Kidney epithelial cell (primary cell): ENCODE measurements at regions not wholly inside any gene's neighbourhood (a gene's known extent, or its start where the extent isn't known, plus 50 kb on each side); places are given as distances from the start of the nearest gene placed in this dataset.

Experiments
- DNase-seq: peaks from one replicate; pipeline ENCODE4 v3.0.0-alpha.2; 2010; ENCODE audit warnings: low read depth
- H3K27me3 ChIP-seq: 2 replicates; pipeline ENCODE4 v1.6.0; 2011; ENCODE audit warnings: low read length; ENCODE audit not compliant: control insufficient read depth, insufficient read depth
- H3K36me3 ChIP-seq: 2 replicates; pipeline ENCODE4 v1.5.1; 2011; ENCODE audit warnings: low read length; ENCODE audit not compliant: control insufficient read depth, insufficient read depth
- H3K4me3 ChIP-seq: 2 replicates; pipeline ENCODE4 v1.5.1; 2011; ENCODE audit warnings: low read depth, mild to moderate bottlenecking, control low read depth, low read length
- CTCF ChIP-seq: IDR thresholded peaks from 2 replicates; pipeline ENCODE4 v1.5.1; 2011; ENCODE audit warnings: mild to moderate bottlenecking, moderate library complexity, low read length, control low read depth, inconsistent platforms; ENCODE audit not compliant: insufficient read depth, poor library complexity, severe bottlenecking

- DNase-seq: no peak
- Histone ChIP-seq H3K27me3 (peaks cover 17% of the 10 kb centered on the region), H3K4me3 (no peak overlapping the region), H3K36me3 (no peaks in the 10 kb centered on the region)
- TF ChIP-seq CTCF: no peak
Observed at GRCh38 chr16:87127061-87127765, 190.0 kb downstream of the C16orf95 start.

GRCh38 chr16:87127766-87128147, 189.4 kb downstream of the C16orf95 start:
- no peak for TF ChIP-seq CTCF
- no peak overlapping the region for H3K4me3 ChIP-seq
- DNase-seq: no peak
- H3K27me3 ChIP-seq: peaks cover 17% of the 10 kb centered on the region
- H3K36me3 ChIP-seq: no peaks in the 10 kb centered on the region

- H3K27me3 ChIP-seq: peaks cover 16% of the 10 kb centered on the region
- H3K4me3 ChIP-seq: no peak overlapping the region
- DNase-seq: peak; percentile 19
- no peaks in the 10 kb centered on the region for H3K36me3 ChIP-seq
- no peak for TF ChIP-seq CTCF
Observed at GRCh38 chr16:87129771-87130170, 187.4 kb downstream of the C16orf95 start.

DNA sequence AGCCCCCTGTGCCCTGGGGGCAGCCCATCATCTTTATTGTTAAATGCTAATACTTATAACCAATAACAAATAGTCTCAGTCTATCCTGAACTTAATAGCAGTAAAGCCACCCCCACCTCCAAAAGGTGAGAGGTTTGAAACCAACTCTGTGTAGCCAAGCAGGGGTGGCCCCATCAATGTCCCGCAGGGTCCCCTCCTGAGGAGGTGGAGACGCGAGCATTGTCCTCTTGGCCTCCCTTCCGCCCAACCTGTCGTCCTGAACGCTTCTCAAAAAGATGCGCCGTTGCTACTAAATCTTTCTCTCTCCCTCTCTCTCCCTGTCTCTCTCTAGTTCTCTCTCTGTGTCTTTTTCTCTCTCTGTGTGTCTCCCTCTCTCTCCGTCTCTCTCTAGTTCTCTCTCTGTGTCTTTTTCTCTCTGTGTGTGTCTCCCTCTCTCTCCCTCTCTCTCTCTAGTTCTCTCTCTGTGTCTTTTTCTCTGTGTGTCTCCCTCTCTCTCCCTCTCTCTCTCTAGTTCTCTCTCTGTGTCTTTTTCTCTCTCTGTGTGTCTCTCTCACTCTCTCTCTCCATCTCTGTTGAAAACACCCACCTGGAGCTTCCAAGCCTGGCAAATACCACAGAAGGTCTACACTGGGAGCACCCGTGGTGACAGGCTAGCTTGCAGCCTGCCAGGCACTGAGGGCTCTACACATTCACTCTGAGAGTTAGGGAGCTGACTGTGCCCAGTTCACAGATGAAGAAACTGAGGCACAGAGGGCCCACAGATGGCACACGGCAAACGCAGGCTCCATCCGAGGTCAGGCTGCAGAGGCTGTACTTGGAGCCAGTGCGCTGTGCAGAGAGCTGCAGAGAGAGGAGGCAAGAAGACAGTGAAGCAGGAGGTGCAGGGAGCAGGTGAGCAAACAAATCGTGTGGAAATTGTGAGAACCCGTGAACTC, 185.9 kb downstream of the C16orf95 start:
- Histone ChIP-seq H3K36me3 (no peaks in the 10 kb centered on the region), H3K27me3 (peaks cover 15% of the 10 kb centered on the region), H3K4me3 (no peak overlapping the region)
- DNase-seq: no peak
- TF ChIP-seq CTCF: no peak

DNA sequence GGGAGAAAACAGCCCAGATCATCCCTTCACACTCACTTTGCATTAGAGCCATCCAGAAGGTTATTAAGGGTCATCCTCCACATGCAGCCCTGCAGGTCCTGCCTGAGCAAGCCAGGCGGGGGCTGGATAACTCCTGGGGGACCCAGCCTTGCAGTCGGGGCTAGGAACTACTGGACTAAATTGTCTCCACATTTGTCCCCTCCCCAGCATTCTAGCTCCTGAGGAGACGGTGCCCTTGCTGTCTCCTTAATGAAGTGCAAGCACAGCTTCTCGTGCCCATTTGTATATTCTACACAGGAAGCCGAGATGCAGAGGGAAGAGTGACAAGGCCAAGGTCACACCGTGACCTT, 185.2 kb downstream of the C16orf95 start:
- no peak for TF ChIP-seq CTCF
- no peak for DNase-seq
- Histone ChIP-seq H3K27me3 (peaks cover 12% of the 10 kb centered on the region), H3K36me3 (no peaks in the 10 kb centered on the region), H3K4me3 (no peak overlapping the region)
